MV-4-11 (cell line): ENCODE measurements at regions not wholly inside any gene's neighbourhood (a gene's known extent, or its start where the extent isn't known, plus 50 kb on each side); places are given as distances from the start of the nearest gene placed in this dataset.

Experiments
- DNase-seq: peaks from one replicate; lab custom pipeline; 2025; lab: John Stamatoyannopoulos, UW

GRCh38 chr3:59446775-59447465 is 397.1 kb upstream of the CFAP20DC start:
- no peak for DNase-seq

GRCh38 chr3:59444676-59445075 is 394.9 kb upstream of the CFAP20DC start:
- no peak for DNase-seq

GRCh38 chr3:59444294-59444671 is 394.5 kb upstream of the CFAP20DC start:
- DNase-seq, result no peak

GRCh38 chr3:59443618-59444293 is 393.9 kb upstream of the CFAP20DC start:
- DNase-seq, result no peak

GRCh38 chr3:59442046-59442445 is 392.2 kb upstream of the CFAP20DC start:
- no peak for DNase-seq

GRCh38 chr3:59440285-59441028 is 390.6 kb upstream of the CFAP20DC start:
- no peak for DNase-seq

GRCh38 chr3:59438492-59438891 is 388.7 kb upstream of the CFAP20DC start:
- peak; percentile 39 for DNase-seq

- peak; percentile 36 for DNase-seq
Observed at GRCh38 chr3:59436164-59436958, 386.5 kb upstream of the CFAP20DC start.

GRCh38 chr3:59433546-59433945 is 383.7 kb upstream of the CFAP20DC start:
- DNase-seq, result no peak

GRCh38 chr3:59432665-59433064 is 382.8 kb upstream of the CFAP20DC start:
- DNase-seq, result no peak

- DNase-seq, result no peak
Observed at GRCh38 chr3:59430341-59430740, 380.5 kb upstream of the CFAP20DC start.

- DNase-seq, result no peak
Observed at GRCh38 chr3:59429198-59429597, 379.4 kb upstream of the CFAP20DC start.

GRCh38 chr3:59426821-59427565 is 377.2 kb upstream of the CFAP20DC start:
- peak; percentile 83 for DNase-seq

- no peak for DNase-seq
Observed at GRCh38 chr3:59425942-59426341, 376.1 kb upstream of the CFAP20DC start.

- DNase-seq, result no peak
Observed at GRCh38 chr3:59425371-59425770, 375.5 kb upstream of the CFAP20DC start.

- peak; percentile 28 for DNase-seq
Observed at GRCh38 chr3:59424268-59425010, 374.6 kb upstream of the CFAP20DC start.

GRCh38 chr3:59423707-59424106 is 373.9 kb upstream of the CFAP20DC start:
- no peak for DNase-seq

GRCh38 chr3:59422312-59422711 is 372.5 kb upstream of the CFAP20DC start:
- DNase-seq, result peak; percentile 54

GRCh38 chr3:59418836-59419235 is 369.0 kb upstream of the CFAP20DC start:
- DNase-seq, result no peak

GRCh38 chr3:59412516-59412915 is 362.7 kb upstream of the CFAP20DC start:
- no peak for DNase-seq

GRCh38 chr3:59411694-59412093 is 361.9 kb upstream of the CFAP20DC start:
- DNase-seq, result no peak
